Vagina (tissue), 2 donors: ENCODE measurements at regions not wholly inside any gene's neighbourhood (a gene's known extent, or its start where the extent isn't known, plus 50 kb on each side); places are given as distances from the start of the nearest gene placed in this dataset.

Source experiments
- DNase-seq, 2 donors: peaks; one replicate each; pipeline ENCODE4 v3.0.0-alpha.2; 2017; ENCODE audit errors: extremely low spot score in 2 of 2
- H3K27ac ChIP-seq: fragments of 200-600 bp; sonication (generic); one replicate; pipeline ENCODE4 v1.5.1; 2019
- H3K27me3 ChIP-seq: fragments of 200-600 bp; sonication (generic); one replicate; pipeline ENCODE4 v1.5.1; 2019
- H3K36me3 ChIP-seq, 2 donors: fragments of 200-600 bp; sonication (generic); one replicate each; pipeline ENCODE4 v1.5.1; 2017 to 2019
- H3K4me1 ChIP-seq: fragments of 200-600 bp; sonication (generic); one replicate; pipeline ENCODE4 v1.5.1; 2019
- H3K4me3 ChIP-seq, 2 donors: fragments of 200-600 bp; sonication (generic); 1 replicate in 1 of 2; 2 replicates in 1 of 2; pipeline ENCODE4 v1.5.1; 2016 to 2019
- H3K9me3 ChIP-seq: fragments of 200-600 bp; sonication (generic); one replicate; pipeline ENCODE4 v1.5.1; 2019
- POLR2A ChIP-seq, 2 donors: fragments of 450-650 bp; IDR thresholded peaks; one replicate each; pipeline ENCODE4 v1.6.1; 2017; ENCODE audit warnings: antibody characterized with exemption in 2 of 2, mild to moderate bottlenecking in 2 of 2, moderate library complexity in 2 of 2
- POLR2AphosphoS5 ChIP-seq, 2 donors: sonication (generic); formaldehyde crosslinking; IDR thresholded peaks; one replicate each; pipeline ENCODE4 v1.9.0; 2017; ENCODE audit warnings: antibody characterized with exemption in 2 of 2, mild to moderate bottlenecking in 2 of 2, low read depth in 1 of 2; ENCODE audit not compliant: insufficient read depth in 1 of 2
- intact Hi-C: fragments of 100-400 bp; cut with DNase I; formaldehyde crosslinking; loops from one replicate; pipeline ENCODE4 v1.15.1; 2023
- TF ChIP-seq, protein P1 (sequence below), 3 experiments: fragments of 450-650 bp in 2 of 3; fragments of 200-600 bp in 1 of 3; sonication (generic) in 1 of 3; IDR thresholded peaks; one replicate each; pipeline ENCODE4 v1.5.1; 2017 to 2019; ENCODE audit warnings: antibody characterized with exemption in 3 of 3, mild to moderate bottlenecking in 2 of 3, moderate library complexity in 2 of 3

DNA sequence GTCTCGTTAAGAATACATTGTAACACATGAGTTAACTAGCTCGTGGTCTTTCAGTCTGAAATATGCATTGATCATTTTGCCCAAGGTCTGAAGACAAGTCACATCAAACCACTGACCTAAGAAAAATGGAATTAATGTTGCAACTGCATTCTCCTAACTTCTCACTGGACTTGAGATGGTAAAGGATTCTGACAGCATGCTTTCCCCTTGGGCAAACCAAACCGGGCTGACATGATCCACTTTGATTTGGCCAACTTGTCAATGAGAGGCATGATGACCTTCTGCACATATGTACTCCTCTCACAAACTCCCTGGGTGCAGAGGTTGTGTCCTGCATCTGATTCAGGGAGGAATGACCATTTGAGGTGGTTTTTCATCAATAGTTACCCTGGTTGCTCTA, 1982.5 kb upstream of the PIK3C3 start:
- intact Hi-C loops: no loop called here
- Histone ChIP-seq H3K27ac (no peak overlapping the region), H3K4me1 (no peaks in the 10 kb centered on the region), H3K4me3 (no peak overlapping the region), H3K9me3 (no peaks in the 10 kb centered on the region), H3K27me3 (no peaks in the 10 kb centered on the region), H3K36me3 (no peaks in the 10 kb centered on the region)
- DNase-seq: no peak
- no peak for TF ChIP-seq POLR2AphosphoS5 (IDR thresholded peaks at IDR 0.05; ENCODE audit: insufficient read depth in 1 of 2, low read depth in 1 of 2)
- TF ChIP-seq, protein P1, sequence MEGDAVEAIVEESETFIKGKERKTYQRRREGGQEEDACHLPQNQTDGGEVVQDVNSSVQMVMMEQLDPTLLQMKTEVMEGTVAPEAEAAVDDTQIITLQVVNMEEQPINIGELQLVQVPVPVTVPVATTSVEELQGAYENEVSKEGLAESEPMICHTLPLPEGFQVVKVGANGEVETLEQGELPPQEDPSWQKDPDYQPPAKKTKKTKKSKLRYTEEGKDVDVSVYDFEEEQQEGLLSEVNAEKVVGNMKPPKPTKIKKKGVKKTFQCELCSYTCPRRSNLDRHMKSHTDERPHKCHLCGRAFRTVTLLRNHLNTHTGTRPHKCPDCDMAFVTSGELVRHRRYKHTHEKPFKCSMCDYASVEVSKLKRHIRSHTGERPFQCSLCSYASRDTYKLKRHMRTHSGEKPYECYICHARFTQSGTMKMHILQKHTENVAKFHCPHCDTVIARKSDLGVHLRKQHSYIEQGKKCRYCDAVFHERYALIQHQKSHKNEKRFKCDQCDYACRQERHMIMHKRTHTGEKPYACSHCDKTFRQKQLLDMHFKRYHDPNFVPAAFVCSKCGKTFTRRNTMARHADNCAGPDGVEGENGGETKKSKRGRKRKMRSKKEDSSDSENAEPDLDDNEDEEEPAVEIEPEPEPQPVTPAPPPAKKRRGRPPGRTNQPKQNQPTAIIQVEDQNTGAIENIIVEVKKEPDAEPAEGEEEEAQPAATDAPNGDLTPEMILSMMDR (IDR thresholded peaks at IDR 0.05): no peak
- TF ChIP-seq POLR2A (IDR thresholded peaks at IDR 0.05): no peak

DNA sequence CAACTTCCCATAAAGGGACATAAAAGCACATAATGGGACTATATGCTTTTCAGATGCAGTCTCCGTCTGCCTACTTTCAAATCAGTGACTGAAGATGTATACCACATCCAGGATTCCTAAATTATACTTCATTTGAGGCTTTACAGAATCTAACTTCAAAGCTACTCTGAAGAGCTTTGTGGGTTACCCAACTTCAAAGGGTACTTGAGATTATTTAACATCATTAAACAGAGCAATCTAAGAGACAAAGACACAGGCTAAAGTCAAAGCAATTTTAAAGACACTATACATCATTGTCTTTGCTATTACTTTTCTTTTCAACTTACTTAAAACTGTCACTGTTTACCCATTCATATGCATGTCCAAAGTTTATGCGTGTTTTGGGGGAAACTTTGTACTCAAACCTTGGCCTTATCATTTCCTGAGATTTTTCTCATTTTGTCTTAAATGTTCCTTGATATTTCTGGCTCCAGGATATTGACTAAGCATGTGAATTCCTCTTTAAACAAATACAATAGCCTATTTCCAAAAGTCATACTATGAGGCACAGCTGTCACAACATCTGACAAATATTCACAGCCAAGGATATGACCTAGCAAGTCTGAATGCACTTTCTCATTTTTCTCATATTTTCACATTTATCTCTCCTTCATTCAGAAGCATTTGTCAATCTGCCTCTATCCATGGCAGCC, 1985.1 kb upstream of the PIK3C3 start:
- no peaks in the 10 kb centered on the region for H3K27me3 ChIP-seq
- no peaks in the 10 kb centered on the region for H3K9me3 ChIP-seq
- no peaks in the 10 kb centered on the region for H3K4me1 ChIP-seq
- DNase-seq: no peak
- TF ChIP-seq POLR2AphosphoS5 (IDR thresholded peaks at IDR 0.05; ENCODE audit: insufficient read depth in 1 of 2, low read depth in 1 of 2) (no peak), POLR2A (IDR thresholded peaks at IDR 0.05) (no peak)
- TF ChIP-seq, protein P1 (IDR thresholded peaks at IDR 0.05): no peak
- no peak overlapping the region for H3K27ac ChIP-seq
- intact Hi-C loops: no loop called here
- H3K36me3 ChIP-seq: no peaks in the 10 kb centered on the region
- no peak overlapping the region for H3K4me3 ChIP-seq

DNA sequence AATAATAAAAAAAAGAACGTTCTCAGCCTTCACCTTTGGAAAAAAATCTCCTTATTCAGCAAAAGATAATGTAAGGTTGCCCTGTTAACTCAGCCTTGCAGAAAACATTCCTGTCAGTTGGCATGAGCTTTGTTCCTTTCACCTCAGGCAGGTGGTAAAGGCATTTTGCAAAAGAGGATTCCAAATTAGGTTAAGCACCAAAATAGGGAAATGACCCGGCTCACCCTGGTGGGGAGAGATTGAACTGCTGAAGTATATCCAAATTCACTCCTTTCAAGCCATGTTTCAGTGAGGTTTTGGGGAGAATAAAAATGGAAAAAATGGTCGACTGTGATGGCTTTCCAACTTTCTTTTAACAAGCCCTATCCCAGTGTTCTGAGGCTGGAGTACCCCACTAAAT, 1988.8 kb upstream of the PIK3C3 start:
- no peak overlapping the region for H3K4me3 ChIP-seq
- intact Hi-C loops: no loop called here
- no peak overlapping the region for H3K27ac ChIP-seq
- H3K4me1 ChIP-seq: no peaks in the 10 kb centered on the region
- no peaks in the 10 kb centered on the region for H3K36me3 ChIP-seq
- TF ChIP-seq, protein P1 (IDR thresholded peaks at IDR 0.05): no peak
- TF ChIP-seq POLR2A (IDR thresholded peaks at IDR 0.05) (no peak), POLR2AphosphoS5 (IDR thresholded peaks at IDR 0.05; ENCODE audit: insufficient read depth in 1 of 2, low read depth in 1 of 2) (no peak)
- H3K9me3 ChIP-seq: no peaks in the 10 kb centered on the region
- no peaks in the 10 kb centered on the region for H3K27me3 ChIP-seq
- DNase-seq: no peak

DNA sequence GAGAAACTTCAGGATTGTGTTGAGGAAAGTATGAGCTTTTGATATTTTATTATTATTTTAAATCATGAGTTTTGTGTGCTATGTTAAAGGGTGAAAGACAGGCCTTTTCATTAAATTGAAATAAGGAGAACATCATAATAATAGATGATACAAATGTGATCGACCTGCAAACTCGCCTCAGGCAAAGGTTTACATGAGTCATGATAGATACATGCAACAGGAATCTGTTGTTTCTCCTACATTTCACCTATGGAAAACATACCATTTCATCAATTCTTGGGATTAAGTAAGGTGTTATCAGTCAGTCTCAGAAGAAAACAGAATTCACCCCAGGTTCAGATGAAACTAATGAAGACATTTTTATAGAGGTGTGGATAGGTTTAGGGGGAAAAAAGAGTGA, 1992.5 kb upstream of the PIK3C3 start:
- DNase-seq: no peak
- no peaks in the 10 kb centered on the region for H3K27me3 ChIP-seq
- TF ChIP-seq, protein P1 (IDR thresholded peaks at IDR 0.05): no peak
- no peak for TF ChIP-seq POLR2AphosphoS5 (IDR thresholded peaks at IDR 0.05; ENCODE audit: insufficient read depth in 1 of 2, low read depth in 1 of 2)
- no peak for TF ChIP-seq POLR2A (IDR thresholded peaks at IDR 0.05)
- H3K4me3 ChIP-seq: no peak overlapping the region
- H3K36me3 ChIP-seq: no peaks in the 10 kb centered on the region
- H3K4me1 ChIP-seq: no peaks in the 10 kb centered on the region
- H3K27ac ChIP-seq: no peak overlapping the region
- H3K9me3 ChIP-seq: no peaks in the 10 kb centered on the region
- intact Hi-C loops: no loop called here

DNA sequence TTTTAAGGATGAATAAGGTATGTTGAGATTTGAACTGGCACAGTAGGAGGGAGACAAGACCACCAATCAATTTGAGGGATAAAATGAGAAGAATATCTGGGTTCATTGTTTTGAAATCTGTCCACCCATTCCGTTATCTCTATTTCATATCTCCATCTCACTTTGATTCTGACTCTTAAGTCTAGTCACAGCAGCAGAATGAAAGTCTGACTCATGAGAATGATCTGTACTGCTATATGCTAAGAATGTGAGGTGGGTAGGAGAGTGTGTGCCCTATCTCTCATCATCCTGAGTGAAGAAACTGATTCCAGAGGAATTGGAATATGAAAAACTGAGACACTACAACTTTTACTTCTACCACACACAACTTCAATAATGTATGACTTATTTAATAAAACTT, 1994.5 kb upstream of the PIK3C3 start:
- H3K9me3 ChIP-seq: no peaks in the 10 kb centered on the region
- no peak for DNase-seq
- H3K4me3 ChIP-seq: no peak overlapping the region
- intact Hi-C loops: no loop called here
- H3K27me3 ChIP-seq: no peaks in the 10 kb centered on the region
- no peaks in the 10 kb centered on the region for H3K36me3 ChIP-seq
- H3K4me1 ChIP-seq: no peaks in the 10 kb centered on the region
- H3K27ac ChIP-seq: no peak overlapping the region
- no peak for TF ChIP-seq POLR2A (IDR thresholded peaks at IDR 0.05)
- TF ChIP-seq POLR2AphosphoS5 (IDR thresholded peaks at IDR 0.05; ENCODE audit: insufficient read depth in 1 of 2, low read depth in 1 of 2): no peak
- TF ChIP-seq, protein P1 (IDR thresholded peaks at IDR 0.05): no peak
